Sigmoid colon (tissue), 4 donors: ENCODE measurements at regions not wholly inside any gene's neighbourhood (a gene's known extent, or its start where the extent isn't known, plus 50 kb on each side); places are given as distances from the start of the nearest gene placed in this dataset.

Source experiments
- CTCF ChIP-seq, 4 experiments: fragments of 450-650 bp in 3 of 4; fragments of 200-600 bp in 1 of 4; IDR thresholded peaks; one replicate each; pipeline ENCODE4 v1.5.1; 2016 to 2019; ENCODE audit warnings: antibody characterized with exemption in 4 of 4, mild to moderate bottlenecking in 3 of 4, moderate library complexity in 2 of 4
- EP300 ChIP-seq, 4 donors: sonication (generic); formaldehyde crosslinking; IDR thresholded peaks; one replicate each; pipeline ENCODE4 v1.6.1; 2017; ENCODE audit warnings: antibody characterized with exemption in 4 of 4
- POLR2A ChIP-seq, 2 donors: fragments of 450-650 bp; IDR thresholded peaks; one replicate each; pipeline ENCODE4 v1.6.1; 2016; ENCODE audit warnings: antibody characterized with exemption in 2 of 2, mild to moderate bottlenecking in 2 of 2, moderate library complexity in 2 of 2
- POLR2AphosphoS5 ChIP-seq, 4 donors: sonication (generic); formaldehyde crosslinking; IDR thresholded peaks; one replicate each; pipeline ENCODE4 v1.6.1; 2017; ENCODE audit warnings: antibody characterized with exemption in 4 of 4

GRCh38 chr5:58314356-58315210 is 145.3 kb downstream of the PLK2 start:
- TF ChIP-seq CTCF (IDR thresholded peaks at IDR 0.05) (no peak), POLR2A (IDR thresholded peaks at IDR 0.05) (no peak), EP300 (IDR thresholded peaks at IDR 0.05) (no peak), POLR2AphosphoS5 (IDR thresholded peaks at IDR 0.05) (no peak)
